Keratinocyte (primary cell): ENCODE measurements at regions not wholly inside any gene's neighbourhood (a gene's known extent, or its start where the extent isn't known, plus 50 kb on each side); places are given as distances from the start of the nearest gene placed in this dataset.

Experiments
- DNase-seq: peaks from one replicate; pipeline ENCODE4 v3.0.0-alpha.2; 2011; ENCODE audit warnings: low read depth, missing footprints, low spot score
- FAIRE-seq: peaks from 2 replicates; lab custom pipeline; 2011; peaks lifted over from hg19 to GRCh38; lab: Jason Lieb, UNC
- H2AFZ ChIP-seq: 2 replicates; pipeline ENCODE4 v1.6.0; 2012; ENCODE audit warnings: low read length, control low read depth, inconsistent platforms; ENCODE audit not compliant: control insufficient read depth
- H3K27ac ChIP-seq: 2 replicates; pipeline ENCODE4 v1.5.1; 2011; ENCODE audit warnings: low read length; ENCODE audit not compliant: control insufficient read depth, insufficient read depth
- H3K27me3 ChIP-seq: 3 replicates; pipeline ENCODE4 v1.6.0; 2011; ENCODE audit warnings: low read length; ENCODE audit not compliant: control insufficient read depth, insufficient read depth; ENCODE audit errors: extremely low read depth
- H3K36me3 ChIP-seq, 2 experiments: 2 replicates in 1 of 2; 3 replicates in 1 of 2; pipeline ENCODE4 v1.5.1; 2011; ENCODE audit warnings: low read length in 2 of 2, mild to moderate bottlenecking in 1 of 2; ENCODE audit not compliant: control insufficient read depth in 2 of 2, insufficient read depth in 2 of 2; ENCODE audit errors: extremely low read depth in 1 of 2
- H3K4me1 ChIP-seq: 3 replicates; pipeline ENCODE4 v1.5.1; 2011; ENCODE audit warnings: low read length; ENCODE audit not compliant: control insufficient read depth, insufficient read depth; ENCODE audit errors: extremely low read depth
- H3K4me2 ChIP-seq: 3 replicates; pipeline ENCODE4 v1.6.0; 2011; ENCODE audit warnings: low read depth, low read length; ENCODE audit not compliant: control insufficient read depth, insufficient read depth; ENCODE audit errors: extremely low read depth
- H3K4me3 ChIP-seq, 3 experiments: fragments of 200-600 bp in 1 of 3; sonication (generic) in 1 of 3; 2 replicates in 2 of 3; 3 replicates in 1 of 3; pipeline ENCODE4 v1.5.1; 2011 to 2016; ENCODE audit warnings: low read length in 3 of 3, mild to moderate bottlenecking in 3 of 3, control low read depth in 2 of 3, inconsistent platforms in 1 of 3, low read depth in 1 of 3, mixed read lengths in 1 of 3, mixed run types in 1 of 3, moderate library complexity in 1 of 3; ENCODE audit not compliant: control insufficient read depth in 2 of 3, insufficient read depth in 2 of 3; ENCODE audit errors: extremely low read depth in 1 of 3
- H3K79me2 ChIP-seq: 2 replicates; pipeline ENCODE4 v1.6.0; 2012; ENCODE audit warnings: low read length; ENCODE audit not compliant: control insufficient read depth, insufficient read depth
- H3K9ac ChIP-seq: 3 replicates; pipeline ENCODE4 v1.6.0; 2011; ENCODE audit warnings: low read length; ENCODE audit not compliant: control insufficient read depth, insufficient read depth; ENCODE audit errors: extremely low read depth
- H3K9me1 ChIP-seq: 3 replicates; pipeline ENCODE4 v1.6.0; 2011; ENCODE audit warnings: low read length; ENCODE audit not compliant: control insufficient read depth, insufficient read depth; ENCODE audit errors: extremely low read depth
- H3K9me3 ChIP-seq: 2 replicates; pipeline ENCODE4 v1.5.1; 2012; ENCODE audit warnings: low read depth, low read length; ENCODE audit not compliant: control insufficient read depth
- H4K20me1 ChIP-seq: 3 replicates; pipeline ENCODE4 v1.6.0; 2011; ENCODE audit warnings: low read length; ENCODE audit not compliant: control insufficient read depth, insufficient read depth; ENCODE audit errors: extremely low read depth
- EZH2 ChIP-seq: IDR thresholded peaks from one replicate; pipeline ENCODE4 v1.6.1; 2012; ENCODE audit warnings: inconsistent platforms, mild to moderate bottlenecking, low read length, moderate library complexity
- dilution Hi-C: fragments of 300-500 bp; cut with MboI; formaldehyde crosslinking; loops from one replicate; pipeline ENCODE4 v1.7.0; 2020; ENCODE audit warnings: low sequenced_read_pairs; ENCODE audit not compliant: extremely low pct_ligation_motif_present
- TF ChIP-seq, protein P1 (sequence below), 3 experiments: IDR thresholded peaks in 1 of 3; conservative IDR thresholded peaks in 1 of 3; optimal IDR thresholded peaks in 1 of 3; 2 replicates in 2 of 3; 3 replicates in 1 of 3; pipeline versions ENCODE3 to v1.5.1; 2011; ENCODE audit warnings: low read length in 3 of 3, mild to moderate bottlenecking in 3 of 3, moderate library complexity in 2 of 3, control low read depth in 1 of 3, inconsistent platforms in 1 of 3; ENCODE audit not compliant: insufficient read depth in 2 of 3; ENCODE audit errors: extremely low read depth in 1 of 3

DNA sequence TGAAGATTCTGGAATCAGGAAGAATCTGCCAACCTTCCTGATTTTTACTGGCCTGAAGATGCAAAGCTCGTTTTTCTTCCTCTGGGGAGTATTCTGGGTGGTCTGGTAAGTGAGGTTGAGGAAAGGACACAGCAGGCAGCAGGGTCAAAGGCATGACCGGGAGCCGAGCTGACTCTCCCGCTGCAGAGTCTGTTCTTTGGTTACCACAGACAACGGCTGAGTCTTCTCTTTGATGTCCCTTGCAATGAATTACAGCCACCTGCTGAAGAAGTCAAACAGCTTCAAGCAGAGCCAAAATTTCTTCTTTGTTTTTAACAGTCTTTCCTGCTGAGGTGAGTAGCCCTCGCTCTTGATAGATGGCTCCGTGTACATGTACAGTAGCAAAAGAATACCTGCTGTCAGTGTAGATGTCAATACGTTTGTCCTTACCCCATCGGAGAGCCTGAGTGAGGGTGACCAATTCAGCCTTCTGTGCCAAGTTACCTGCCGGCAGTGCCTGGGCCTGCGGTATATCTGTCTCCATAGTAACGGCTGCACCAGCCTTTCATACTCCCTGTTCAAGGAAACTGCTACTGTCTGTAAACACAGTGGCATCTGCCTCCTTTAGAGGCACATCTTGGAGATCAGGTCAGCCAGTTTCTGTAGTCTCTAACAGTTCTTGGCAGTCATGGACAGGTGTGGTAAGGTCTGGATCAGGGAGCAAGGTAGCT, 76.4 kb downstream of the PRR15 start:
- dilution Hi-C loops: no loop called here

DNA sequence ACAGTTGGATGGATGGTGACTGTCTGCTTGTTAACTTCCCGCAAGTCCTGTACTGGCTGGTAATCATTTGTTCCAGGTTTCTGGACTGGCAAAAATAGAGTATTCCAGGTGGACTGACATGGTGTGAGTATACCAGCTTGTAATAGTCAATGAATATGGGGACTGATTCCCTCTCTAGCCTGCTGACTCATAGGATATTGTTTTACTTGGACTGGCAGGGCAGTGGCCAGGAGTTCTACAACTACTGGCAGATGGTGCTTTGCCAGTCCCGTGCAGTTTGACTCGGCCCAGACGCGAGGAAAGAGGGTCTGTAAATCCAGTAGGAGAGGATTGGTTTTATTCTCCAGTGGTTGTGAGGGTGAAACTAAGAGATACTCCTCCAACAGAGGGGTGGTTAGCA, 78.0 kb downstream of the PRR15 start:
- no peaks in the 10 kb centered on the region for H3K9me3 ChIP-seq
- no peak overlapping the region for H2AFZ ChIP-seq
- no peaks in the 10 kb centered on the region for H4K20me1 ChIP-seq
- no peak overlapping the region for H3K27ac ChIP-seq
- DNase-seq: no peak
- TF ChIP-seq EZH2: no peak
- TF ChIP-seq, protein P1, sequence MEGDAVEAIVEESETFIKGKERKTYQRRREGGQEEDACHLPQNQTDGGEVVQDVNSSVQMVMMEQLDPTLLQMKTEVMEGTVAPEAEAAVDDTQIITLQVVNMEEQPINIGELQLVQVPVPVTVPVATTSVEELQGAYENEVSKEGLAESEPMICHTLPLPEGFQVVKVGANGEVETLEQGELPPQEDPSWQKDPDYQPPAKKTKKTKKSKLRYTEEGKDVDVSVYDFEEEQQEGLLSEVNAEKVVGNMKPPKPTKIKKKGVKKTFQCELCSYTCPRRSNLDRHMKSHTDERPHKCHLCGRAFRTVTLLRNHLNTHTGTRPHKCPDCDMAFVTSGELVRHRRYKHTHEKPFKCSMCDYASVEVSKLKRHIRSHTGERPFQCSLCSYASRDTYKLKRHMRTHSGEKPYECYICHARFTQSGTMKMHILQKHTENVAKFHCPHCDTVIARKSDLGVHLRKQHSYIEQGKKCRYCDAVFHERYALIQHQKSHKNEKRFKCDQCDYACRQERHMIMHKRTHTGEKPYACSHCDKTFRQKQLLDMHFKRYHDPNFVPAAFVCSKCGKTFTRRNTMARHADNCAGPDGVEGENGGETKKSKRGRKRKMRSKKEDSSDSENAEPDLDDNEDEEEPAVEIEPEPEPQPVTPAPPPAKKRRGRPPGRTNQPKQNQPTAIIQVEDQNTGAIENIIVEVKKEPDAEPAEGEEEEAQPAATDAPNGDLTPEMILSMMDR (optimal IDR thresholded peaks at IDR 0.05 in 1 of 3, IDR thresholded peaks at IDR 0.05 in 1 of 3, conservative IDR thresholded peaks at IDR 0.05 in 1 of 3; ENCODE audit: extremely low read depth in 1 of 3, insufficient read depth in 2 of 3, low read length in 3 of 3): no peak
- FAIRE-seq: no peak
- no peak overlapping the region for H3K4me2 ChIP-seq
- H3K79me2 ChIP-seq: no peaks in the 10 kb centered on the region
- H3K9ac ChIP-seq: no peak overlapping the region
- H3K4me3 ChIP-seq: no peak overlapping the region
- no peaks in the 10 kb centered on the region for H3K36me3 ChIP-seq
- dilution Hi-C loops: no loop called here
- no peaks in the 10 kb centered on the region for H3K27me3 ChIP-seq
- no peaks in the 10 kb centered on the region for H3K4me1 ChIP-seq
- no peaks in the 10 kb centered on the region for H3K9me1 ChIP-seq

More for the DNA sequence above, 76.4 kb downstream of the PRR15 start:
- Histone ChIP-seq H3K4me1 (no peaks in the 10 kb centered on the region), H2AFZ (no peak overlapping the region), H3K4me3 (no peak overlapping the region), H3K79me2 (no peaks in the 10 kb centered on the region), H4K20me1 (no peaks in the 10 kb centered on the region), H3K27ac (no peak overlapping the region), H3K9me1 (no peaks in the 10 kb centered on the region), H3K36me3 (no peaks in the 10 kb centered on the region), H3K27me3 (no peaks in the 10 kb centered on the region), H3K9ac (no peak overlapping the region), H3K9me3 (no peaks in the 10 kb centered on the region), H3K4me2 (no peak overlapping the region)
- no peak for TF ChIP-seq EZH2
- TF ChIP-seq, protein P1 (optimal IDR thresholded peaks at IDR 0.05 in 1 of 3, IDR thresholded peaks at IDR 0.05 in 1 of 3, conservative IDR thresholded peaks at IDR 0.05 in 1 of 3; ENCODE audit: extremely low read depth in 1 of 3, insufficient read depth in 2 of 3, low read length in 3 of 3): no peak
- DNase-seq (no peak), FAIRE-seq (no peak)
